Small intestine (tissue), 7 donors: ENCODE measurements at regions not wholly inside any gene's neighbourhood (a gene's known extent, or its start where the extent isn't known, plus 50 kb on each side); places are given as distances from the start of the nearest gene placed in this dataset.

Experiments
- DNase-seq, 2 donors: peaks; one replicate each; pipeline versions ENCODE4 v3.0.0 to v3.0.0-alpha.2; 2013
- FAIRE-seq: peaks from 2 replicates; lab custom pipeline; 2012; peaks lifted over from hg19 to GRCh38; lab: Jason Lieb, UNC
- H3K27ac ChIP-seq, 3 donors: one replicate each; pipeline ENCODE4 v1.5.1; 2013; ENCODE audit warnings: low read length in 2 of 3, mild to moderate bottlenecking in 2 of 3, control low read depth in 1 of 3, inconsistent platforms in 1 of 3, low read depth in 1 of 3, moderate library complexity in 1 of 3
- H3K27me3 ChIP-seq, 3 donors: one replicate each; pipeline ENCODE4 v1.6.1; 2013; ENCODE audit warnings: low read length in 3 of 3, inconsistent platforms in 1 of 3; ENCODE audit not compliant: control insufficient read depth in 3 of 3, insufficient read depth in 3 of 3
- H3K36me3 ChIP-seq, 3 donors: one replicate each; pipeline ENCODE4 v1.6.1; 2013; ENCODE audit warnings: low read length in 3 of 3, inconsistent platforms in 1 of 3, low read depth in 1 of 3, mild to moderate bottlenecking in 1 of 3, moderate library complexity in 1 of 3; ENCODE audit not compliant: control insufficient read depth in 3 of 3, insufficient read depth in 2 of 3
- H3K4me1 ChIP-seq, 3 donors: one replicate each; pipeline ENCODE4 v1.6.1; 2013; ENCODE audit warnings: low read length in 2 of 3, inconsistent platforms in 1 of 3, low read depth in 1 of 3, mild to moderate bottlenecking in 1 of 3, moderate library complexity in 1 of 3; ENCODE audit not compliant: control insufficient read depth in 3 of 3, insufficient read depth in 2 of 3
- H3K4me3 ChIP-seq, 3 donors: one replicate each; pipeline ENCODE4 v1.5.1; 2013; ENCODE audit warnings: low read length in 3 of 3, control low read depth in 1 of 3, inconsistent platforms in 1 of 3, low read depth in 1 of 3, mild to moderate bottlenecking in 1 of 3, moderate library complexity in 1 of 3
- H3K9me3 ChIP-seq, 2 donors: one replicate each; pipeline ENCODE4 v1.6.1; 2013; ENCODE audit warnings: low read depth in 1 of 2, low read length in 1 of 2; ENCODE audit not compliant: control insufficient read depth in 2 of 2, insufficient read depth in 1 of 2
- WGBS, 3 donors: extraction: QIAGEN DNeasy Blood & Tissue Kit; methylation state at CpG; one replicate each; pipeline ENCODE4 v1.1.7; 2013; 5-methylcytosine and 5-hydroxymethylcytosine counted together
- donor health status: healthy with polysubstance abuse.
- donor health status: control.
- donor health status: control.
- donor health status: Bipolar disorder and iron deficiency.
- donor health status: healthy.

DNA sequence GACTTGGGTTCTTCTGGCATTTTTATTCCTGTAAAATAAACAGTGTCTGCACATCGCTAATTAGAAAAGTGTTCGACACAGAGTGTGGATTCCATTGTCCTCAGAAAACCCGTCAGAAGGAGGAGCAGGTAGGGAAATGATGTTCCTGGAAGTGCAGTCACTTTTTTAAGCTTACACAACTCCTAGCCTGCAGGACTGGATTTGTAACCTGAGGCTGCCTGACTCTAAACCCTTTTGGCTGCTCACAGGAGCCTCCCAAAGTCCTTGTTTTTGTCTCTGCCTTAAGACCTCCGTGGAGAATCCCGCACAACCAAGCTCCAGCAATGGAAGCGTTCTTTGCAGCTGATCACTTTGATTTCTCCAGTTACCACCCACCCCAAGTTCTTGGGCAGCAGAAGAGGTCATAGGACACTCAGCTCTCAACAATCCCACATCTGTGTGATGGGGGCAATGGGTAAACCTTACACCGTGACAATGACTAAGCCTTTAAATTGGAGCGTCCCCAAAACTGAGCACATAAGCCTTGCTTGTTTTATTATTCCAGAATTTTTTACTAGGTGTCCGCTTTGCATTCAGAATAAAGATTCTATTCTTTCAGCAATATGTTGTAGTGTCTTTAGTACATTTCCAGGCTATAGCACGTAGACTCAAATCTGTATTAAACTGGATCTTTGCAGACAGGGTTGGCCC, 227.9 kb downstream of the TBXT start:
- peaks cover 0 to 7% of the 10 kb centered on the region in 2 donors for H3K9me3 ChIP-seq
- no peak overlapping the region for H3K4me3 ChIP-seq
- 82 to 87% (median 86%) methylated on average over 10 of the region's 10 CpGs for WGBS, 3 donors
- FAIRE-seq (no peak), DNase-seq (no peak)
- H3K4me1 ChIP-seq = no peaks in the 10 kb centered on the region
- H3K36me3 ChIP-seq = no peaks in the 10 kb centered on the region
- no peak overlapping the region for H3K27ac ChIP-seq
- H3K27me3 ChIP-seq = no peaks in the 10 kb centered on the region

DNA sequence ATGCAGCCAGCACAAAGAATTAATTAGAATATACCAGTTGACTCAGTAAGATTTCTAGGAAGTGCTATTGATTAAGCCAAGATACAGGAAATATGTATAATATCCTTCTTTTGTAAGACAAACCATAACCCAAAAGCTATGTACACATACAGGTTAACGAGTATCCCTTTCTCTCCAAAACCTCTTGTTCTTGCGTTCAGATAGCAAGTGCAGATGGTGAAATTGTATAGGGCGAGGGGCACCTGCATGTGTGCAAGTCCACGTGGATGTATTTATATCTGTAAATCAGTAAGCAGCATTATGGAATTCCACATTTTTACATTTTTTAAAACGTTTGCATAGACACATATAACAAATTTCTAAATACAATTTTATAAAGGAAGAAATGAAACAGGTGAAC, 228.6 kb downstream of the TBXT start:
- H3K27ac ChIP-seq = no peak overlapping the region
- no peak for FAIRE-seq
- H3K4me1 ChIP-seq = no peaks in the 10 kb centered on the region
- H3K9me3 ChIP-seq = peaks cover 0 to 7% of the 10 kb centered on the region in 2 donors
- no peaks in the 10 kb centered on the region for H3K27me3 ChIP-seq
- H3K36me3 ChIP-seq = no peaks in the 10 kb centered on the region
- no peak for DNase-seq
- WGBS, 3 donors = 74 to 84% (median 78%) methylated on average over 5 of the region's 5 CpGs
- no peak overlapping the region for H3K4me3 ChIP-seq

- DNase-seq = peak in 1 of 2 donors; percentile 33
Observed at GRCh38 chr6:165937564-165938358, 229.9 kb downstream of the TBXT start.

DNA sequence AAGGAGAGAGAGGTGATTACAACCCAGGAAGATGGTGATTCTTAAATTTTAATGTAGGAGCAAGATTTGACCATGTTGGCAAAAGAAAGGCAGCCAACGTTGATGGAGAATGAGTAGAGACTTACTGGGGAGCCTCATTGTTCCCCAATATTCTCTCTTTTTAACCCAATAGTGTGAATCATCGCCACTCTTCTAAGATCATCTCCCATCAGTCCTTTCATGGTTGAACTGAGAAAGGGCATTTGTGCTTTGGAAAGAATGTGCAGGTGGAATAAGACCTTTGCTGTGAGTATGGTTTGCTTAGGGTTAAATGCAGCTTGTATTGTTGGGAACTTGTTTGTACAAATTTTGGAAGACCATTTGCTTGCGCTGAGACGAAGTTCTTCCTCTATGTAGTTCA, 231.0 kb downstream of the TBXT start:
- 85 to 91% (median 87%) methylated on average over 4 of the region's 4 CpGs for WGBS, 3 donors
- FAIRE-seq = no peak

More at GRCh38 chr6:165937564-165938358, 229.9 kb downstream of the TBXT start:
- 28 to 63% (median 44%) methylated on average over 3 of the region's 3 CpGs for WGBS, 3 donors
- no peaks in the 10 kb centered on the region for H3K36me3 ChIP-seq
- H3K27ac ChIP-seq = no peak overlapping the region
- H3K9me3 ChIP-seq = peaks cover 0 to 5% of the 10 kb centered on the region in 2 donors
- H3K4me1 ChIP-seq = no peaks in the 10 kb centered on the region
- no peaks in the 10 kb centered on the region for H3K27me3 ChIP-seq
- H3K4me3 ChIP-seq = no peak overlapping the region
- no peak for FAIRE-seq

GRCh38 chr6:165936096-165936495, 231.6 kb downstream of the TBXT start:
- no peaks in the 10 kb centered on the region for H3K27me3 ChIP-seq
- FAIRE-seq = no peak
- no peaks in the 10 kb centered on the region for H3K9me3 ChIP-seq
- no peaks in the 10 kb centered on the region for H3K36me3 ChIP-seq
- H3K4me3 ChIP-seq = no peak overlapping the region
- no peak for DNase-seq
- no peaks in the 10 kb centered on the region for H3K4me1 ChIP-seq
- no peak overlapping the region for H3K27ac ChIP-seq
- WGBS, 3 donors = 79 to 83% (median 82%) methylated on average over 3 of the region's 3 CpGs

More for the DNA sequence above, 231.0 kb downstream of the TBXT start:
- H3K4me3 ChIP-seq = no peak overlapping the region
- no peaks in the 10 kb centered on the region for H3K4me1 ChIP-seq
- no peaks in the 10 kb centered on the region for H3K36me3 ChIP-seq
- DNase-seq = no peak
- H3K27me3 ChIP-seq = no peaks in the 10 kb centered on the region
- H3K9me3 ChIP-seq = no peaks in the 10 kb centered on the region
- H3K27ac ChIP-seq = no peak overlapping the region

- H3K4me1 ChIP-seq = no peaks in the 10 kb centered on the region
- no peak overlapping the region for H3K27ac ChIP-seq
- H3K9me3 ChIP-seq = no peaks in the 10 kb centered on the region
- no peaks in the 10 kb centered on the region for H3K36me3 ChIP-seq
- DNase-seq (no peak), FAIRE-seq (no peak)
- WGBS, 3 donors = 17 to 56% (median 39%) methylated on average over 9 of the region's 9 CpGs
- H3K4me3 ChIP-seq = no peak overlapping the region
- no peaks in the 10 kb centered on the region for H3K27me3 ChIP-seq
Observed at GRCh38 chr6:165931675-165932074, 236.0 kb downstream of the TBXT start.

GRCh38 chr6:165930668-165931214, 236.9 kb downstream of the TBXT start:
- H3K27ac ChIP-seq = no peak overlapping the region
- H3K27me3 ChIP-seq = no peaks in the 10 kb centered on the region
- H3K36me3 ChIP-seq = no peaks in the 10 kb centered on the region
- FAIRE-seq = no peak
- no peaks in the 10 kb centered on the region for H3K4me1 ChIP-seq
- no peak overlapping the region for H3K4me3 ChIP-seq
- 90 to 93% (median 91%) methylated on average over 18 of the region's 18 CpGs for WGBS, 3 donors
- no peak for DNase-seq
- no peaks in the 10 kb centered on the region for H3K9me3 ChIP-seq

- FAIRE-seq (no peak), DNase-seq (no peak)
- Histone ChIP-seq H3K4me3 (no peak overlapping the region), H3K36me3 (no peaks in the 10 kb centered on the region), H3K9me3 (no peaks in the 10 kb centered on the region), H3K27ac (no peak overlapping the region), H3K4me1 (no peaks in the 10 kb centered on the region), H3K27me3 (no peaks in the 10 kb centered on the region)
- WGBS, 3 donors = 86 to 94% (median 91%) methylated on average over 8 of the region's 8 CpGs
Observed at GRCh38 chr6:165929607-165930006, 238.0 kb downstream of the TBXT start.
